Keratinocyte (primary cell): ENCODE measurements at regions not wholly inside any gene's neighbourhood (a gene's known extent, or its start where the extent isn't known, plus 50 kb on each side); places are given as distances from the start of the nearest gene placed in this dataset.

Experiments
- DNase-seq: peaks from one replicate; pipeline ENCODE4 v3.0.0-alpha.2; 2011; ENCODE audit warnings: low read depth, missing footprints, low spot score
- FAIRE-seq: peaks from 2 replicates; lab custom pipeline; 2011; peaks lifted over from hg19 to GRCh38; lab: Jason Lieb, UNC
- H2AFZ ChIP-seq: 2 replicates; pipeline ENCODE4 v1.6.0; 2012; ENCODE audit warnings: low read length, control low read depth, inconsistent platforms; ENCODE audit not compliant: control insufficient read depth
- H3K27ac ChIP-seq: 2 replicates; pipeline ENCODE4 v1.5.1; 2011; ENCODE audit warnings: low read length; ENCODE audit not compliant: control insufficient read depth, insufficient read depth
- H3K27me3 ChIP-seq: 3 replicates; pipeline ENCODE4 v1.6.0; 2011; ENCODE audit warnings: low read length; ENCODE audit not compliant: control insufficient read depth, insufficient read depth; ENCODE audit errors: extremely low read depth
- H3K36me3 ChIP-seq, 2 experiments: 2 replicates in 1 of 2; 3 replicates in 1 of 2; pipeline ENCODE4 v1.5.1; 2011; ENCODE audit warnings: low read length in 2 of 2, mild to moderate bottlenecking in 1 of 2; ENCODE audit not compliant: control insufficient read depth in 2 of 2, insufficient read depth in 2 of 2; ENCODE audit errors: extremely low read depth in 1 of 2
- H3K4me1 ChIP-seq: 3 replicates; pipeline ENCODE4 v1.5.1; 2011; ENCODE audit warnings: low read length; ENCODE audit not compliant: control insufficient read depth, insufficient read depth; ENCODE audit errors: extremely low read depth
- H3K4me2 ChIP-seq: 3 replicates; pipeline ENCODE4 v1.6.0; 2011; ENCODE audit warnings: low read depth, low read length; ENCODE audit not compliant: control insufficient read depth, insufficient read depth; ENCODE audit errors: extremely low read depth
- H3K4me3 ChIP-seq, 3 experiments: fragments of 200-600 bp in 1 of 3; sonication (generic) in 1 of 3; 2 replicates in 2 of 3; 3 replicates in 1 of 3; pipeline ENCODE4 v1.5.1; 2011 to 2016; ENCODE audit warnings: low read length in 3 of 3, mild to moderate bottlenecking in 3 of 3, control low read depth in 2 of 3, inconsistent platforms in 1 of 3, low read depth in 1 of 3, mixed read lengths in 1 of 3, mixed run types in 1 of 3, moderate library complexity in 1 of 3; ENCODE audit not compliant: control insufficient read depth in 2 of 3, insufficient read depth in 2 of 3; ENCODE audit errors: extremely low read depth in 1 of 3
- H3K79me2 ChIP-seq: 2 replicates; pipeline ENCODE4 v1.6.0; 2012; ENCODE audit warnings: low read length; ENCODE audit not compliant: control insufficient read depth, insufficient read depth
- H3K9ac ChIP-seq: 3 replicates; pipeline ENCODE4 v1.6.0; 2011; ENCODE audit warnings: low read length; ENCODE audit not compliant: control insufficient read depth, insufficient read depth; ENCODE audit errors: extremely low read depth
- H3K9me1 ChIP-seq: 3 replicates; pipeline ENCODE4 v1.6.0; 2011; ENCODE audit warnings: low read length; ENCODE audit not compliant: control insufficient read depth, insufficient read depth; ENCODE audit errors: extremely low read depth
- H3K9me3 ChIP-seq: 2 replicates; pipeline ENCODE4 v1.5.1; 2012; ENCODE audit warnings: low read depth, low read length; ENCODE audit not compliant: control insufficient read depth
- H4K20me1 ChIP-seq: 3 replicates; pipeline ENCODE4 v1.6.0; 2011; ENCODE audit warnings: low read length; ENCODE audit not compliant: control insufficient read depth, insufficient read depth; ENCODE audit errors: extremely low read depth
- CTCF ChIP-seq, 3 experiments: IDR thresholded peaks in 1 of 3; conservative IDR thresholded peaks in 1 of 3; optimal IDR thresholded peaks in 1 of 3; 2 replicates in 2 of 3; 3 replicates in 1 of 3; pipeline versions ENCODE3 to v1.5.1; 2011; ENCODE audit warnings: low read length in 3 of 3, mild to moderate bottlenecking in 3 of 3, moderate library complexity in 2 of 3, control low read depth in 1 of 3, inconsistent platforms in 1 of 3; ENCODE audit not compliant: insufficient read depth in 2 of 3; ENCODE audit errors: extremely low read depth in 1 of 3
- EZH2 ChIP-seq: IDR thresholded peaks from one replicate; pipeline ENCODE4 v1.6.1; 2012; ENCODE audit warnings: inconsistent platforms, mild to moderate bottlenecking, low read length, moderate library complexity
- dilution Hi-C: fragments of 300-500 bp; cut with MboI; formaldehyde crosslinking; loops from one replicate; pipeline ENCODE4 v1.7.0; 2020; ENCODE audit warnings: low sequenced_read_pairs; ENCODE audit not compliant: extremely low pct_ligation_motif_present

GRCh38 chr6:73984571-73985210 is 288.7 kb downstream of the CD109 start:
- TF ChIP-seq EZH2: no peak
- no peak for TF ChIP-seq CTCF (optimal IDR thresholded peaks at IDR 0.05 in 1 of 3, IDR thresholded peaks at IDR 0.05 in 1 of 3, conservative IDR thresholded peaks at IDR 0.05 in 1 of 3; ENCODE audit: extremely low read depth in 1 of 3, insufficient read depth in 2 of 3, low read length in 3 of 3)
- no peaks in the 10 kb centered on the region for H3K9me3 ChIP-seq
- no peaks in the 10 kb centered on the region for H3K79me2 ChIP-seq
- no peak overlapping the region for H3K4me2 ChIP-seq
- H3K27ac ChIP-seq: no peak overlapping the region
- no peaks in the 10 kb centered on the region for H3K4me1 ChIP-seq
- H3K9ac ChIP-seq: no peak overlapping the region
- FAIRE-seq (no peak), DNase-seq (no peak)
- no peak overlapping the region for H3K4me3 ChIP-seq
- H4K20me1 ChIP-seq: no peaks in the 10 kb centered on the region
- dilution Hi-C loops: no loop called here
- no peaks in the 10 kb centered on the region for H3K27me3 ChIP-seq
- H2AFZ ChIP-seq: no peak overlapping the region
- H3K36me3 ChIP-seq: no peaks in the 10 kb centered on the region
- H3K9me1 ChIP-seq: no peaks in the 10 kb centered on the region

DNA sequence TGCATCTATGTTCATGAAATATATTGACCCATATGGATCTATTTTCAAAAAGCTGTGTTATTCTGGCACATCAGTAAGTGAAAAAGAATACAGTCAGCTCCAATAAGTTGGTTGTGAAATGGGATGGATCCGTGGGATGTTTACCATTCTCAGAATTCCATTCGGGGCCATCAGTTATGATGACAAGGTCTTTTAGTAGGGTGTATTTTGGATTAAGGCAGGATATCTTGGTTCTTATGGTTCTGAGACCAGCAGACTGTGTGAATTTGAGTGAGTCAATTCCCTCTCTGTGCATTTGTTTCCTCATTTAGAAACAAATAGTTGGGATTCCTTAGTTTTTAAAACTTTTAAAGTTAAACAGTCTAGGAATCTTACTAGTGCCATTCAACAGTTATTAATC is 287.4 kb downstream of the CD109 start:
- Histone ChIP-seq H3K4me2 (no peak overlapping the region), H3K79me2 (no peaks in the 10 kb centered on the region), H3K9me3 (no peaks in the 10 kb centered on the region), H2AFZ (no peak overlapping the region), H3K4me3 (no peak overlapping the region), H3K27ac (no peak overlapping the region), H3K9ac (no peak overlapping the region), H3K36me3 (no peaks in the 10 kb centered on the region), H4K20me1 (no peaks in the 10 kb centered on the region), H3K9me1 (no peaks in the 10 kb centered on the region), H3K4me1 (no peaks in the 10 kb centered on the region), H3K27me3 (no peaks in the 10 kb centered on the region)
- DNase-seq (no peak), FAIRE-seq (no peak)
- dilution Hi-C loops: no loop called here
- TF ChIP-seq EZH2: no peak
- no peak for TF ChIP-seq CTCF (optimal IDR thresholded peaks at IDR 0.05 in 1 of 3, IDR thresholded peaks at IDR 0.05 in 1 of 3, conservative IDR thresholded peaks at IDR 0.05 in 1 of 3; ENCODE audit: extremely low read depth in 1 of 3, insufficient read depth in 2 of 3, low read length in 3 of 3)
